Activated T-helper 2 cell treated with anti-CD3 and anti-CD28 coated beads, Interferon-gamma antibody, Interleukin-2, Interleukin-4, amounts not matched to agents 10 μg/mL and 5 μg/mL and 100 μg/mL, durations not matched to agents 14 hours and 24 hours and 36 hours (primary cell): ENCODE measurements at regions not wholly inside any gene's neighbourhood (a gene's known extent, or its start where the extent isn't known, plus 50 kb on each side); places are given as distances from the start of the nearest gene placed in this dataset.

Experiments
- DNase-seq: peaks from one replicate; pipeline ENCODE4 v3.0.0; 2021; ENCODE audit warnings: low spot score
- H3K27ac Mint-ChIP-seq: one replicate; pipeline ENCODE4 v1.8.0; 2021; ENCODE audit warnings: mixed read lengths
- H3K27me3 Mint-ChIP-seq: one replicate; pipeline ENCODE4 v1.8.0; 2021; ENCODE audit warnings: low read depth, mixed read lengths
- H3K36me3 Mint-ChIP-seq: one replicate; pipeline ENCODE4 v1.8.0; 2021; ENCODE audit warnings: low read depth, mixed read lengths
- H3K4me1 Mint-ChIP-seq: one replicate; pipeline ENCODE4 v1.8.0; 2021; ENCODE audit warnings: low read depth, mixed read lengths
- H3K4me3 Mint-ChIP-seq: one replicate; pipeline ENCODE4 v1.8.0; 2021; ENCODE audit warnings: low read depth, mild to moderate bottlenecking, moderate library complexity, mixed read lengths
- H3K9me3 Mint-ChIP-seq: one replicate; pipeline ENCODE4 v1.8.0; 2021; ENCODE audit warnings: mixed read lengths
- intact Hi-C: fragments of 100-400 bp; cut with micrococcal nuclease; formaldehyde crosslinking; loops from one replicate; pipeline ENCODE4 v1.15.1; 2023

- no peaks in the 10 kb centered on the region for H3K36me3 Mint-ChIP-seq
- no peak for DNase-seq
- H3K27ac Mint-ChIP-seq: no peak overlapping the region
- H3K4me1 Mint-ChIP-seq: no peaks in the 10 kb centered on the region
- H3K4me3 Mint-ChIP-seq: no peak overlapping the region
- intact Hi-C loops: no loop called here
- no peaks in the 10 kb centered on the region for H3K9me3 Mint-ChIP-seq
- peaks cover 11% of the 10 kb centered on the region for H3K27me3 Mint-ChIP-seq
Observed at GRCh38 chr4:145252190-145252589, 71.8 kb upstream of the OTUD4 start.

GRCh38 chr4:145251391-145251790 lies 71.0 kb upstream of the OTUD4 start:
- Mint-ChIP-seq H3K4me3 (no peak overlapping the region), H3K4me1 (no peaks in the 10 kb centered on the region), H3K27me3 (peaks cover 11% of the 10 kb centered on the region), H3K27ac (no peak overlapping the region), H3K36me3 (no peaks in the 10 kb centered on the region), H3K9me3 (no peaks in the 10 kb centered on the region)
- no peak for DNase-seq
- intact Hi-C loops: no loop called here

- Mint-ChIP-seq H3K27me3 (peaks cover 11% of the 10 kb centered on the region), H3K9me3 (no peaks in the 10 kb centered on the region), H3K27ac (no peak overlapping the region), H3K4me1 (no peaks in the 10 kb centered on the region), H3K36me3 (no peaks in the 10 kb centered on the region), H3K4me3 (no peak overlapping the region)
- intact Hi-C loops: no loop called here
- DNase-seq: no peak
Observed at GRCh38 chr4:145248971-145249370, 68.6 kb upstream of the OTUD4 start.

GRCh38 chr4:145248502-145248901 lies 68.1 kb upstream of the OTUD4 start:
- Mint-ChIP-seq H3K27ac (no peak overlapping the region), H3K27me3 (peaks cover 11% of the 10 kb centered on the region), H3K4me1 (no peaks in the 10 kb centered on the region), H3K9me3 (no peaks in the 10 kb centered on the region), H3K4me3 (no peak overlapping the region), H3K36me3 (no peaks in the 10 kb centered on the region)
- intact Hi-C loops: no loop called here
- no peak for DNase-seq

GRCh38 chr4:145234091-145234706 lies 53.8 kb upstream of the OTUD4 start:
- no peaks in the 10 kb centered on the region for H3K36me3 Mint-ChIP-seq
- peak; percentile 14 for DNase-seq
- H3K27me3 Mint-ChIP-seq: peaks cover 17% of the 10 kb centered on the region
- H3K9me3 Mint-ChIP-seq: no peaks in the 10 kb centered on the region
- H3K4me1 Mint-ChIP-seq: no peaks in the 10 kb centered on the region
- H3K27ac Mint-ChIP-seq: no peak overlapping the region
- no peak overlapping the region for H3K4me3 Mint-ChIP-seq
- intact Hi-C loops: loop anchor here (1.0 to 5.0 kb wide), 4 partner anchors 253 to 385 kb away; partner anchors contain the start of gene MMAA

GRCh38 chr4:145231906-145232700 lies 51.7 kb upstream of the OTUD4 start:
- intact Hi-C loops: loop anchor here (5.0 kb wide), 1 partner anchor 255 kb away; no protein-coding TSS in a partner anchor
- no peaks in the 10 kb centered on the region for H3K36me3 Mint-ChIP-seq
- no peaks in the 10 kb centered on the region for H3K9me3 Mint-ChIP-seq
- H3K27me3 Mint-ChIP-seq: peaks cover 18% of the 10 kb centered on the region
- H3K4me3 Mint-ChIP-seq: no peak overlapping the region
- no peaks in the 10 kb centered on the region for H3K4me1 Mint-ChIP-seq
- no peak for DNase-seq
- no peak overlapping the region for H3K27ac Mint-ChIP-seq

- Mint-ChIP-seq H3K27me3 (peaks cover 14% of the 10 kb centered on the region), H3K4me3 (no peak overlapping the region), H3K4me1 (no peaks in the 10 kb centered on the region), H3K27ac (no peak overlapping the region), H3K9me3 (no peaks in the 10 kb centered on the region), H3K36me3 (no peaks in the 10 kb centered on the region)
- intact Hi-C loops: loop anchor here (5.0 kb wide), 1 partner anchor 257 kb away; no protein-coding TSS in a partner anchor
- no peak for DNase-seq
Observed at GRCh38 chr4:145230726-145231125, 50.3 kb upstream of the OTUD4 start.
